Pancreas (tissue), 10 donors: ENCODE measurements at regions not wholly inside any gene's neighbourhood (a gene's known extent, or its start where the extent isn't known, plus 50 kb on each side); places are given as distances from the start of the nearest gene placed in this dataset.

Source experiments
- ATAC-seq, 4 donors: fragments of 200-7000 bp; cut with Tn5 transposase; one replicate each; pipeline versions ENCODE4 v1.8.0 to v1.9.1; 2020; ENCODE audit warnings: mild to moderate bottlenecking in 4 of 4, moderate library complexity in 4 of 4
- DNase-seq, 6 donors: peaks; one replicate each; pipeline ENCODE4 v3.0.0-alpha.2; 2020
- FAIRE-seq: peaks from 2 replicates; lab custom pipeline; 2012; peaks lifted over from hg19 to GRCh38; lab: Jason Lieb, UNC
- H3K27ac ChIP-seq, 4 donors: fragments of 200-600 bp; sonication (generic); 1 replicate in 3 of 4; 2 replicates in 1 of 4; pipeline versions ENCODE4 v1.5.0 to v1.8.0; 2020
- H3K27me3 ChIP-seq, 4 donors: fragments of 200-600 bp; one replicate each; pipeline ENCODE4 v1.8.0; 2021
- H3K36me3 ChIP-seq, 3 donors: fragments of 200-600 bp; sonication (generic) in 1 of 3; one replicate each; pipeline versions ENCODE4 v1.5.0 to v1.8.0; 2020 to 2021
- H3K4me1 ChIP-seq, 3 donors: fragments of 200-600 bp; one replicate each; pipeline ENCODE4 v1.8.0; 2021
- H3K4me3 ChIP-seq, 4 donors: fragments of 200-600 bp; sonication (generic) in 2 of 4; one replicate each; pipeline versions ENCODE4 v1.5.0 to v1.8.0; 2020 to 2021
- H3K9me3 ChIP-seq, 4 donors: fragments of 200-600 bp; one replicate each; pipeline ENCODE4 v1.8.0; 2021
- CTCF ChIP-seq, 4 donors: fragments of 200-600 bp; sonication (generic) in 3 of 4; IDR thresholded peaks; one replicate each; pipeline versions ENCODE4 v1.5.0 to v1.8.0; 2021; ENCODE audit warnings: antibody characterized with exemption in 4 of 4
- WGBS, 2 donors: extraction: QIAGEN DNeasy Blood & Tissue Kit; methylation state at CpG; one replicate each; pipeline ENCODE4 v1.1.7; 2013; 5-methylcytosine and 5-hydroxymethylcytosine counted together
- intact Hi-C, 3 donors: fragments of 100-400 bp; cut with DNase I; formaldehyde crosslinking; loops; one replicate each; pipeline versions ENCODE4 v1.11.1 to v1.14.2; 2022
- donor health status: healthy with polysubstance abuse.
- donor health status: DM: no; HTN: no; CAD: no; lungs with moderate emphysema.
- donor health status: DM: no; HTN: no; CAD: no.
- donor health status: control.
- donor health status: control.
- donor health status: Bipolar disorder and iron deficiency.
- donor health status: DM: yes; HTN: yes; CAD: no.
- donor health status: DM: no; HTN: no; CAD: no.
- donor health status: DM: no; HTN: no; CAD: no.
- donor health status: DM: yes; HTN: yes; CAD: no.

GRCh38 chr12:92650228-92650822 is 52.5 kb upstream of the PLEKHG7 start:
- H3K27me3 ChIP-seq: no peaks in the 10 kb centered on the region
- no peak overlapping the region for H3K27ac ChIP-seq
- no peaks in the 10 kb centered on the region for H3K9me3 ChIP-seq
- no peaks in the 10 kb centered on the region for H3K36me3 ChIP-seq
- H3K4me3 ChIP-seq: no peak overlapping the region
- ATAC-seq (no peak), FAIRE-seq (no peak), DNase-seq (no peak)
- intact Hi-C loops: no loop called here
- H3K4me1 ChIP-seq: no peaks in the 10 kb centered on the region
- peak in 1 of 4 donors; percentile 8 for TF ChIP-seq CTCF (IDR thresholded peaks at IDR 0.05)
- 36 to 48% methylated on average over 7 of the region's 7 CpGs for WGBS, 2 donors

- Histone ChIP-seq H3K9me3 (no peaks in the 10 kb centered on the region), H3K27ac (no peak overlapping the region), H3K36me3 (no peaks in the 10 kb centered on the region), H3K4me1 (no peaks in the 10 kb centered on the region), H3K4me3 (no peak overlapping the region), H3K27me3 (no peaks in the 10 kb centered on the region)
- DNase-seq (peak in 3 of 6 donors; percentile 31 to 70 (median 52)), ATAC-seq (peak; percentile 93 to 99 (median 97)), FAIRE-seq (peak; percentile 5)
- 23 to 25% methylated on average over 11 of the region's 11 CpGs for WGBS, 2 donors
- intact Hi-C loops: no loop called here
- TF ChIP-seq CTCF (IDR thresholded peaks at IDR 0.05): peak; percentile 44 to 56 (median 50)
These were observed 53.1 kb upstream of the PLEKHG7 start for GRCh38 chr12:92649511-92650227.

- Histone ChIP-seq H3K4me3 (no peak overlapping the region), H3K27me3 (no peaks in the 10 kb centered on the region), H3K4me1 (no peaks in the 10 kb centered on the region), H3K27ac (no peak overlapping the region), H3K9me3 (no peaks in the 10 kb centered on the region), H3K36me3 (no peaks in the 10 kb centered on the region)
- FAIRE-seq (no peak), ATAC-seq (no peak), DNase-seq (no peak)
- 73 to 77% methylated on average over 6 of the region's 6 CpGs for WGBS, 2 donors
- intact Hi-C loops: no loop called here
- no peak for TF ChIP-seq CTCF (IDR thresholded peaks at IDR 0.05)
These were observed 54.4 kb upstream of the PLEKHG7 start for GRCh38 chr12:92648242-92649031.

- H3K36me3 ChIP-seq: no peaks in the 10 kb centered on the region
- DNase-seq (no peak), FAIRE-seq (no peak), ATAC-seq (no peak)
- WGBS, 2 donors: 3 to 23% methylated on average over 1 of the region's 1 CpG
- no peaks in the 10 kb centered on the region for H3K4me1 ChIP-seq
- no peaks in the 10 kb centered on the region for H3K9me3 ChIP-seq
- no peak overlapping the region for H3K4me3 ChIP-seq
- H3K27ac ChIP-seq: no peak overlapping the region
- intact Hi-C loops: no loop called here
- H3K27me3 ChIP-seq: no peaks in the 10 kb centered on the region
- TF ChIP-seq CTCF (IDR thresholded peaks at IDR 0.05): no peak
These were observed 61.5 kb upstream of the PLEKHG7 start for GRCh38 chr12:92641291-92641690.
